Ammon's horn (tissue), 1 donor: ENCODE measurements at regions not wholly inside any gene's neighbourhood (a gene's known extent, or its start where the extent isn't known, plus 50 kb on each side); places are given as distances from the start of the nearest gene placed in this dataset.

Experiments used
- DNase-seq: peaks from one replicate; pipeline ENCODE4 v3.0.0-alpha.2; 2016; ENCODE audit warnings: low spot score

DNA sequence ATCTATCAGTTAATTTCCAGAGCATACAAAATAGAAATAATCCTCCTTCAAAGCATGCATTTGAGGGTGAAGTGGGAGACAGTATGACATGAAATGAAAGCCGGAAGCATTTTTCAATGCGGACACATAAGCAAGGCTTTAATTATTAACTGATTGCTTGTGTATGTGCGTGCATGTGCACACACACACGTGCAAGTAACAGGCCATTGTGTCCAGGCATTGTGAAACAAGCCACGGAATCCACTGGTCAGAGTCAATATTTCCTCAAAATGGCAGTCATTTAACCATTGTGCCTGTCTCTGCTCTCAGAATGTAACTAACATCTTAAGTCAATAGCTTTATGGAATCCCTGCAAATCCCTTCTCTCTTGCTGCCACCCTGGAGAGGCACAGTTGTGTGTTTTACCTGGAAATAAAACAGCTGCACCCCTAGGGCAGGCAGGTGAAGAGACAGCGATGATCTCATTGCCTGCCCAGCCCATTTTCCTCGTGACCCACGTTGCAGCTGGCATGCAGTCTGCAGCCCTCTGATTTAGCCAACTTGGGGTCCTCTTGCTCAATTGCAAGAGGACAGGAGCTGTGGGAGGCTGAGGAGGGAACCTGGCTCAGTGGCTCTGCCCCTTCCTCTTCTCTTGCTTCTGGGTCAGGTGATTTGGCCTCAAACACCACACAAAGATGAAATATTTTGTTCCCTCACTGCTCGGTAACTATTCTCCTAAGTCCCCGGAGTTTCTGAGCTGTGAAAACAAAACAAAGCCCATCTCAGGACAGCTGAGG lies 500.9 kb upstream of the ZMIZ1 start:
- DNase-seq = no peak

- DNase-seq = no peak
Measured at GRCh38 chr10:78568620-78569019, 500.1 kb upstream of the ZMIZ1 start.

DNA sequence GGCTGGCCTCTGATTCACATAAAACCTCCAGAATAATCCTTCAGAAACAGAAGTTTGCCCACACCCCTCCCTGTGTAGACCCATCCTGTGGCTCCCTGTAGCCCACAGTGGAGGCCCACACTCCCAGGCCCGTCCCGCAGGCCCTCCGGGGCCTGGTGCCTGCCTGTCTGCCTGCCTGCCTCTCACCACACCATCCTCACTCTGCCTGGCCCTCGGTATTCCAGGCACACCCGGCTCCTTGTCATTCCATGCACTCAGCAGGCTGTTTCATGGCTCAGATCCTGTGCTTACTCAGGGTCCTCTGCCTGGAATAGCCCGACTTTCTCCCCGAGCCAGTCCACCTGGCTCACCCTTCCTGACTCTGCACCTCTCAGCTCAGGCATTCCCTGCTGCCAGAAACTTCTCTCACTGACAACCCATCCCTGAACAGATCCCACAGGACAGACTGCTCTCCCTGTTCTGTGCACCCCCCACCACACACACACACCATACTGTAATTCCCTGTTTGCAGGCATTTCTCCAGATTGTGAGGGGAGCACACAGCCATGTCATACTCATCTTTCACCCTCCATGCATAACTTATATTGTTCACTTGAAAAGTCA lies 498.0 kb upstream of the ZMIZ1 start:
- DNase-seq = peak; percentile 63

DNA sequence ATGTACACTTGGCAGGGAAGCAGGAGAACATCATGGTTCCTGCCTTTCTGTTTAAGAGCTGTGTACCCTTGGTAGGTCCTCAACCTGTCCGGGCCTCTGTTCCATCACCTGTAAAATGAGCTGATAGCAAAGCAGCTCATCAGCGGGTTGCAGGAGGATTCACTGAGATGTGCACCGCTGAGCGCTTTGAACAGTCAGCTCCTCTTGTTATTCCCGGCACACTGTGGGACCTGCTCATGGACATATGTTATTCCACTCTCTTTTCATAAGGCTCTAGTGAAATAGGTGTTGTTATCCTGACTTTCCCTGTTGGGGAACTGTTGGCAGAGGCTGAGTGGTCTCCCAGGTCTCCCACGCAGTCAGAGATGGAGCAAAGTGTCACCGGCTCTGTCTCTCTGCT lies 497.5 kb upstream of the ZMIZ1 start:
- DNase-seq = no peak

DNA sequence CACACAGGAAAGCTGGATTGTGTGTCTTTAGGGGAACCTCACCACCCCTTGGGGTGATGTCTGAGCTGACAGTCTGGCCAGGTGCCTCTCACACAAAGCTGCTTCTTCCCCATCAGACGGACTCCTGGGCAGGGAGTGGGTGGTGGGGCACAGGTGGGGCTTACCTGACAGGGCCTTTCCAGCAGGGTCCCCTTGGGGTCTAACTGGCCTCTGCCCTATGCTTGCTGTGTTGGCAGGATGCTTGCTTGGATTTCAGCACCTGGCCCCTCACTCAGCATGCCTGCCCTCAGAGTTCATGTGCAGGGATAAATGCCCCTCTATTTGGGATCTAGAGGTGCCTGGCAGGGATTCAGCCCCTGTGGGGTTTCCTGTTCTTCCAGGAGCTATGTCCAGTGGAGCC lies 496.9 kb upstream of the ZMIZ1 start:
- DNase-seq = no peak

DNA sequence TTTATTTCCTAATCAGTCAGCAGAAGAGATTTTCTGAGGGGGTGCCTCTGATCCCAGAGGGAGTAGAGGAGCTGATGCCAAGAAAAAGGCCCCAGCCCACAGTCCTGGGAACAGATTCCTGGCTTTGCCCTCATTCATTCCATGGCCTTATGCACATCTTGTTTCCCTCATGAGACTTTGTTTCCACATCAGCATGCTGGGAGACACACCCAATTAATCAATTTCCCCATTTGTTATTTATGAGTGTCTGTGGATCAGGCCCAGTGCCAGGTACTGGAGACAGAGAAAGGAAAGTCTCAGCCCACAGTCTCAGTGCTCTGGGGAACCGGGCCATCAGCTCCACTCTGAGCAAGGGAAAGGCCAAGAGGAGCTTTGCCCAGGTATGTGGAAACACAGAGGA lies 496.2 kb upstream of the ZMIZ1 start:
- DNase-seq = no peak

GRCh38 chr10:78574547-78574946 lies 494.2 kb upstream of the ZMIZ1 start:
- DNase-seq = no peak

GRCh38 chr10:78575400-78575799 lies 493.4 kb upstream of the ZMIZ1 start:
- no peak for DNase-seq

DNA sequence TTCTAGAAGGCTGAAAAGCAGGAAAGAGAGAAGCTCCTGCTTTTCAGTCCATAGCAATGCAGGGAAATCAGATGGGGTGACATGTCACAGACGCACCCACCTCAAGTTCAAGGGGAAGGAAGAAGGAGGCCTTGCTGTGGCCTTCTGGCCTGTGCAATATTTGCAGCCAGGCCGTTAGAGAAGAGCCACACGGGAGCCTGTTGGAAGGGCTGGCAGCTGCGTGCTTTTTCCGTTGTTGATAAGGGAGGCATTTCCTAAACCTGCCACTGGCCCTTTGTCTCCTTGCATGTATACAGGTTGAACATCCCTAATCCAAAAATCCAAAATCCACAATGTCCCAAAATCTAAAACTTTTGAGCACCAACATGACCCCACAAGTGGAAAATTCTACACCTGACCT lies 492.5 kb upstream of the ZMIZ1 start:
- no peak for DNase-seq

DNA sequence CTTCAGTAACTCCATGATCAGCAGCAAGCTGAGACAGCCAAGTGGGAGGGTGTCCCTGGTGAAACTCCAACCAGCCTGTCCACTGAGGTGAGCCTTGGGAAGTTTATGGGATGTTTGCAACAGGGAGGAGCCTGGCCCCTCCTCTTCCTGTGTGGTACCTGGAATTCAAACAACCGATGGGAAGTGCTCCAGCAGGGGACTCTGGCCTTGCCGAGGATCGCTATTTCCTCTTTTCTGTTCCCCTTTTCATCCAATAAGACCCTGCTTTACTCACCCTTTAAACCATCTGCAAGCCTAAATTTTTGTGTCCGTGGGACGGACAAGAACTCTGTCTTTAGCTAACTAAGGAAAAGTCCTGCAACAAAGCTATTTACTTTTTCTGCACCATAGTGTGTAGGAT lies 491.1 kb upstream of the ZMIZ1 start:
- peak; percentile 50 for DNase-seq

GRCh38 chr10:78578929-78579328 lies 489.8 kb upstream of the ZMIZ1 start:
- no peak for DNase-seq

GRCh38 chr10:78579576-78579975 lies 489.2 kb upstream of the ZMIZ1 start:
- DNase-seq = peak; percentile 17

DNA sequence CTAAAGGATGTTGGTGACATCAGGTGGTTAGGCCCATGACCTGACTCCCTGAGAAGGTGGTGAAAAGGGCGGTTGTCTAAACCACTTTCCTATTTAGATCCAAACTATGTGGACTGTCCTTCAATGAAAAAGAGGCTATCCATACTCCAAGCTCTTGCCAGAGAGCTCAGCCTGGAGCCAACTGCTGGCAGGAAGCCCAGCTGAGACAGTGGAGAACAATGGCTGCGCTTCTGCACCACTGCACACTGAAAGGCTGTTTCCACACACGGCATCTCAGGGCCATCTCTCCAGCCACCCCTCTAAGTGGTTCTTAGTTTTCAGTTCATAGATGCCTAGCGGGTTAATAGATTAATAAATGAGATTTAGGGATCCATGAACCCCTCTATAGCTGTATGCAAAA lies 488.8 kb upstream of the ZMIZ1 start:
- peak; percentile 94 for DNase-seq

- DNase-seq = no peak
Measured at GRCh38 chr10:78581133-78581694, 487.6 kb upstream of the ZMIZ1 start.

GRCh38 chr10:78582540-78582939 lies 486.2 kb upstream of the ZMIZ1 start:
- DNase-seq = no peak

DNA sequence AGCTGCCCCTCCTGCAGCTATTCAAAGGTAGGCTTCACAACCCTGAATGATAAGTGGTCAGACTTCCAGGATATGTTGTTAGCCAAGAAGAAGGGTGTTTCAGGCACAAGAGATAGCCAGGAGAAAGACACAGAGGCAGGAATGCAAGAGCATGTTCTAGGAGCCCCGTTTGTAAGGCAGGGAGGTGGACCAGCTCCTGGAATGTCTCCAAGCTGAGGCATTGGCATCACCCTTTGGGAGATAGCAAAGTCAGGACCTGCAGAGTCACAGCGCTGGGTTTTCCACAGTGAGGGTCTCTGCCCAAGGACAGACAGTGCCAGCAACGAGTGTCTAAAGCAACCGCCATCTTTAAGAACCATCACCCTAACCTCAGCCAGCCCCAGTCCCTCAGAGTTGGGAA lies 484.5 kb upstream of the ZMIZ1 start:
- DNase-seq = no peak

DNA sequence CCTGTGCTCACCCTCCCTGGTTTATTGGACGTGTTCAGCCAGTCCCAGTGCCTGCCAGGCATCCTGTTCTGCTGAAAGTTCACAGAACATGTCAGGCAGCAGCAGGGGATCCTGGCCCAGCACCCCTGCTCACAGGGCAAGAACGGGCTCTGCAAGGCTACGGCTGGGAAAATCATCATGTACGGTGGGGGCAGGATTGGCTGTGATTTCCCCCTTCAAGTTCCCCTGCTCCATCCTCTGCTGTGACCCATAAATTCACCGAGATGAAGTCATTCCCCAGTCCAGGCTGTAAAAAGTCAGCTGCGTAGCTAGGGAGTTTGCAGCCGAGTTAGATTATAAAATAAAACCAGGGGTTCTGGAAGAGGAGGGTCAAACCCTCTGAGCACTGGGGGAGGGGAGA lies 484.1 kb upstream of the ZMIZ1 start:
- no peak for DNase-seq

DNA sequence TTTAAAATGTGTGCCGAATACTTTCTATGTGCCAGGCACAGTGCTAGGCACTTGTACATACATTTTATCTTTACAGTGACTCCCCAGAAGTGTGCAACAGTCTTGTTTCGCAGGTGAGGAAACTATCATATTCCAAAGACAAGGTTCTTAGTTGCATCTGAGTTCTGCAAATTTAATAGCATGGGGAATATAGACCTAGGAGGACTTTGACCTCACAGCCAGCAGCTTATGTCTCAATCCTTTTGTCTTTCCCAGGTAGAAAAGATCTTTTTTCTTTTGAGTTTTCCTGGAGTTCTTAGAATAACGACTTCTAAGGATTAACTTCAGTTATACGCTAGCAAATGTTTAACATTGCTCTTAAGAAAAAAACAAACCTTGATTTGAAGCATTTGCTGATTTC lies 482.8 kb upstream of the ZMIZ1 start:
- DNase-seq = no peak

- no peak for DNase-seq
Measured at GRCh38 chr10:78588194-78588811, 480.5 kb upstream of the ZMIZ1 start.

- no peak for DNase-seq
Measured at GRCh38 chr10:78589687-78590086, 479.1 kb upstream of the ZMIZ1 start.

- no peak for DNase-seq
Measured at GRCh38 chr10:78591066-78591465, 477.7 kb upstream of the ZMIZ1 start.

DNA sequence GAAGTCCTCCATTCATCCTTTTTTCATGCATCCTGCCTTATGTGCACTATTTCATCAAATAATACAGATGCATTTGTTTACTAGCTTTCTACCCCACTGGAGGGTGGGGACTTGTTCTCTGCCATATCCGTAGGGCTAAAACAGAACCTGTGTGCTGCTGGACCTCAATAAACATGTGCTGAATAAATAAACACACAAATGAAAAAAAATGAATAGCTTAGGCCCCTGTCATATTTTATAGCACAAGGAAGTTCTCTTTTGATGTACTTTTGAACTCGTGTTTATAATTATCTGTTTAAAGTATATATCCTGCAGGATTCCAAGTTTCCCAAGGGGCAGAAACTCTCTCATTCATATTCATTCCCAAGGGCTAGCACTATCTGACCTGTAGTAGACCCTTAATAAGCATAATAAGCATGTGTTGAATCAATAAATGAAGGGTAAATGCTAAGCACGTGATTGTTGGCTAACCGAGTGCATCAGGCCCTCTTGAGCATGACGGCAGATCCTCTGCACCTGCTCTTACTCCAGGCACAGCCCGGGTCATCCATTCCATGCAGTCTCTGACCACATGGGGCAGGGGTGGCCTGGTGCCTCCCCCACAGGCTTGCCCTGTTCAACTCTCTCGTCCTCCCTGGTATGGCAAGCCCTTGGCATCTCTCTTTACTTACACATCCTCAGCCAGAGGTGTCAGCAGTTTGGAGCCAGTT lies 474.1 kb upstream of the ZMIZ1 start:
- DNase-seq = no peak

DNA sequence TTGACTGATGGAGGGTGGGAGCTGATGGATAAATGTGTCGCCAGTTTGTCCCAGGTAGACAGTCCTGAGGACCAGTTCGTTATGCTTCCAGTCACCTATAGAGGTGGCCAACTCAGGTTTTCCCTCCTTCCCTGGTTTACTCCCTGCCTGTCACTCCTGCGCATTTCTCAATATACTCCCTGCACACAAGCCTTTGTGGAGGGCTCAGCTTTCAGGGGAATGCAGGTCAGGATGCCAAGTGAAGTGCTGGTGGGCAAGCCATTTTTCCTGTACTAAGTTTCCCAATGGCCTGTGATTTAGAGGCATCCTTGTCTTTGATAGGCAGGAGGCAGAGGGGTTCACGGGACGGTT lies 473.5 kb upstream of the ZMIZ1 start:
- no peak for DNase-seq
